ENCODE measurements at regions not wholly inside any gene's neighbourhood (a gene's known extent, or its start where the extent isn't known, plus 50 kb on each side); places are given as distances from the start of the nearest gene placed in this dataset.

GRCh38 chr20:22473293-22473692 lies 111.1 kb downstream of the FOXA2 start:
- DNase-seq (no peak), FAIRE-seq (no peak)
- intact Hi-C loops (cut with DNase I) = no loop called here
- H3K27ac ChIP-seq (ENCODE audit: low read depth in 2 of 2, low read length in 2 of 2) = no peak overlapping the region
- TF ChIP-seq CTCF (IDR thresholded peaks at IDR 0.05; ENCODE audit: borderline replicate concordance, extremely low read depth, insufficient read depth) = no peak
- no peaks in the 10 kb centered on the region for H3K9me3 ChIP-seq (ENCODE audit: control insufficient read depth in 2 of 3, insufficient read depth in 1 of 3, low read length in 3 of 3)
- H3K9ac ChIP-seq (ENCODE audit: low read length in 3 of 3) = no peak overlapping the region
- H3K4me1 ChIP-seq (ENCODE audit: control insufficient read depth in 2 of 3, insufficient read depth in 2 of 3, low read depth in 1 of 3, low read length in 3 of 3) = no peaks in the 10 kb centered on the region
- no peak overlapping the region for H3K4me3 ChIP-seq (ENCODE audit: low read length in 3 of 3)
- no peaks in the 10 kb centered on the region for H3K27me3 ChIP-seq (ENCODE audit: control insufficient read depth, insufficient read depth, low read length)
- H3K36me3 ChIP-seq (ENCODE audit: control insufficient read depth in 2 of 3, insufficient read depth in 3 of 3, low read length in 3 of 3) = no peaks in the 10 kb centered on the region

DNA sequence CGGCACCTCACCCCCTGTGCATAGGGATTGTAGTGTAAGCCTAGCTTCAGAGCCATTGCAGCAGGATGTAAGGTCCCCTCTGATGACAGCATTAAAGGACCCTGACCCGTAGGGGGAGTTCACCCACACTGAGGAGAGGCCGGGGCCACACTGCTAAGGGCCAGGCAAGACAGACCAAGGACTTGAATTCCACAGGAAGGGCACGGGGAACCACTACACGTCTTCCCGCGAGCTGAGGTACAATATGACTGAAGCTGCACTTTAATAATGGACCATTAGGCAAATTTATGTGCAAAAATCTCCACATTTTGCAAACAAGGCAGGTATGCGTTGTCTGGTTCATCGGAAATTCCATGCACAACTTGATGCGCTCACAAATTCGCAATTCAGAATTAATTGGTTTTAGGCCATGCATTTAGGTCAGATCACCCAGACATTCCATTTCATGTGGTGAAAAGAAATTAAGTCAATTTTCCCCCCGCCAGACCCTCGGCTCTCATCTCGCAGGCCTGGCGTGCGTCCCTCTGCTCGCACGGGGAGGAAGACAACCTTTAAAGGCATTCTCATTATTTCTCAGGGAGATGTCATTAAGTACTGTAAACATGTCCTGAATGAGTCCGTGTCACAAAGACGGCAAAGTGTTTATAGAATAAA lies 111.8 kb downstream of the FOXA2 start:
- no peak for DNase-seq
- no peak overlapping the region for H3K9ac ChIP-seq (ENCODE audit: low read length in 3 of 3)
- no peak for FAIRE-seq

GRCh38 chr20:22471156-22471836 lies 113.1 kb downstream of the FOXA2 start:
- Histone ChIP-seq H3K27ac (ENCODE audit: low read depth in 2 of 2, low read length in 2 of 2) (no peak overlapping the region), H3K4me3 (ENCODE audit: low read length in 3 of 3) (no peak overlapping the region), H3K9ac (ENCODE audit: low read length in 3 of 3) (no peak overlapping the region), H3K4me1 (ENCODE audit: control insufficient read depth in 2 of 3, insufficient read depth in 2 of 3, low read depth in 1 of 3, low read length in 3 of 3) (no peaks in the 10 kb centered on the region), H3K36me3 (ENCODE audit: control insufficient read depth in 2 of 3, insufficient read depth in 3 of 3, low read length in 3 of 3) (no peaks in the 10 kb centered on the region), H3K9me3 (ENCODE audit: control insufficient read depth in 2 of 3, insufficient read depth in 1 of 3, low read length in 3 of 3) (no peaks in the 10 kb centered on the region), H3K27me3 (ENCODE audit: control insufficient read depth, insufficient read depth, low read length) (no peaks in the 10 kb centered on the region)
- intact Hi-C loops (cut with DNase I) = no loop called here
- no peak for TF ChIP-seq CTCF (IDR thresholded peaks at IDR 0.05; ENCODE audit: borderline replicate concordance, extremely low read depth, insufficient read depth)
- FAIRE-seq (no peak), DNase-seq (no peak)

More for the DNA sequence above, 111.8 kb downstream of the FOXA2 start:
- Histone ChIP-seq H3K36me3 (ENCODE audit: control insufficient read depth in 2 of 3, insufficient read depth in 3 of 3, low read length in 3 of 3) (no peaks in the 10 kb centered on the region), H3K27ac (ENCODE audit: low read depth in 2 of 2, low read length in 2 of 2) (no peak overlapping the region), H3K4me1 (ENCODE audit: control insufficient read depth in 2 of 3, insufficient read depth in 2 of 3, low read depth in 1 of 3, low read length in 3 of 3) (no peaks in the 10 kb centered on the region), H3K9me3 (ENCODE audit: control insufficient read depth in 2 of 3, insufficient read depth in 1 of 3, low read length in 3 of 3) (no peaks in the 10 kb centered on the region), H3K4me3 (ENCODE audit: low read length in 3 of 3) (no peak overlapping the region), H3K27me3 (ENCODE audit: control insufficient read depth, insufficient read depth, low read length) (no peaks in the 10 kb centered on the region)
- TF ChIP-seq CTCF (IDR thresholded peaks at IDR 0.05; ENCODE audit: borderline replicate concordance, extremely low read depth, insufficient read depth) = no peak
- intact Hi-C loops (cut with DNase I) = no loop called here
